Smooth muscle cell (in vitro differentiated cells): ENCODE measurements at regions not wholly inside any gene's neighbourhood (a gene's known extent, or its start where the extent isn't known, plus 50 kb on each side); places are given as distances from the start of the nearest gene placed in this dataset.

Source experiments
- DNase-seq: peaks from one replicate; lab custom pipeline; 2025; ENCODE audit not compliant: unreplicated experiment; lab: John Stamatoyannopoulos, UW
- H2AFZ ChIP-seq: fragments of 200-600 bp; sonication (generic); 2 replicates; pipeline ENCODE4 v1.6.0; 2016; ENCODE audit warnings: antibody characterized with exemption, low read depth, mild to moderate bottlenecking
- H3F3A ChIP-seq: fragments of 200-600 bp; sonication (generic); 2 replicates; pipeline ENCODE4 v1.6.0; 2017; ENCODE audit warnings: antibody characterized with exemption, low read depth
- H3K27ac ChIP-seq: fragments of 200-600 bp; sonication (generic); 2 replicates; pipeline ENCODE4 v1.5.1; 2016; ENCODE audit warnings: low read depth, mild to moderate bottlenecking
- H3K27me3 ChIP-seq: fragments of 200-600 bp; sonication (generic); 2 replicates; pipeline ENCODE4 v1.6.1; 2016; ENCODE audit warnings: low read depth, mild to moderate bottlenecking
- H3K36me3 ChIP-seq: fragments of 200-600 bp; sonication (generic); 2 replicates; pipeline ENCODE4 v1.5.1; 2016; ENCODE audit warnings: low read depth
- H3K4me1 ChIP-seq: fragments of 200-600 bp; sonication (generic); 2 replicates; pipeline ENCODE4 v1.5.1; 2016; ENCODE audit warnings: low read depth
- H3K4me2 ChIP-seq: fragments of 200-600 bp; sonication (generic); 2 replicates; pipeline ENCODE4 v1.6.0; 2016; ENCODE audit warnings: mild to moderate bottlenecking
- H3K4me3 ChIP-seq: fragments of 200-600 bp; sonication (generic); 2 replicates; pipeline ENCODE4 v1.5.1; 2016; ENCODE audit warnings: mild to moderate bottlenecking
- H3K79me2 ChIP-seq: fragments of 200-600 bp; sonication (generic); 2 replicates; pipeline ENCODE4 v1.6.0; 2016; ENCODE audit warnings: low read depth, mild to moderate bottlenecking
- H3K9ac ChIP-seq: fragments of 200-600 bp; sonication (generic); 2 replicates; pipeline ENCODE4 v1.6.0; 2016; ENCODE audit warnings: low read depth
- H3K9me3 ChIP-seq: fragments of 200-600 bp; sonication (generic); replicated peaks from 2 replicates; pipeline ENCODE4 v1.5.1; 2016; ENCODE audit warnings: low read depth
- H4K20me1 ChIP-seq: fragments of 200-600 bp; sonication (generic); 2 replicates; pipeline ENCODE4 v1.6.0; 2016; ENCODE audit warnings: low read depth
- WGBS: methylation state at CpG from one replicate; pipeline ENCODE4 v1.1.7; 2016; ENCODE audit warnings: low lambda C conversion rate; 5-methylcytosine and 5-hydroxymethylcytosine counted together
- TF ChIP-seq, protein P1 (sequence below): fragments of 200-600 bp; sonication (generic); IDR thresholded peaks from 2 replicates; pipeline ENCODE4 v1.5.1; 2017; ENCODE audit warnings: borderline replicate concordance, mild to moderate bottlenecking, antibody characterized with exemption; ENCODE audit not compliant: insufficient read depth, poor library complexity, severe bottlenecking

DNA sequence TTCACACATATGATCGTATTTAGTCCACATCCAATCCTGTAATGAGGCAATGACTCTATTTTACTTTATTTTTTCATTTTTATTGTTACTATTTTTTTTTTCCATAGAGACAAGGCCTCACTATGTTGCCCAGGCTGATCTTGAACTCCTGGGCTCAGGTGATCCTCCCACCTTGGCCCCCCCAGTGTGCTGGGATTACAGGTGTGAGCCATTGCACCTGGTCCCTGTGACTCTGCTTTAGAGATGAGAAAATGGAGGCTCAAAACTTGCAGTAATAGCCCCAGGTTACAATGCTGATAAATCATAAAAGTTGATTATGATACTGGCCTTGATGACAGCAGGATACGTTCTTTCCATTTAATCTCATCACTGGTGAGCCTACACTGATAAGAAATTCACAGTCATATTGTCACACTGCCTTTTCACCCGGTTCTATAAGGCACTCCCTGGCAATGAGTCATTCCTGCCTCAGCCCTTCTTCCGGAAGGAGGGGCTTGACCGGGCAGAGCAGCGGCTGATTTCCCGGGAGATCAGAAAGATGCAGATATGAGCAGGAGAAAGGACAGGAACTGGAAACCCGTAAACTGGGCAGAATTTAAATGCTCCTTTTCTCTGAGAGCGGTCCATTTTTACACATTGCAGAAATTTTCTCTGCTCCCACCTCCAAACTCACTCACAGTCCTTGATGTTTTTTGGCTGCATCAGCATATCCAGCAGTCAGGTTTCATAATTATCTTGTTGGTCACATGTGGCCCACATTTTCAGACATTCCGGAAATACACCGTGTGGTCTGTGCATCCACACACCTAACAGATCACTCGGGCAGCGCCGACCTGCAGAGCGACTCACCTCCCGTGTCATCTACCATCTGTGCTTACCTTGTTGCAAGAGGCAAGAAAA is 616.4 kb downstream of the EFNB2 start:
- Histone ChIP-seq H3K27me3 (no peaks in the 10 kb centered on the region), H3K27ac (peak overlapping the region; percentile 75), H3K79me2 (no peaks in the 10 kb centered on the region), H3K4me3 (peak overlapping the region; percentile 29), H3F3A (no peaks in the 10 kb centered on the region), H3K4me2 (peak overlapping the region; percentile 77), H3K4me1 (peaks cover 27% of the 10 kb centered on the region), H3K9me3 (no peaks in the 10 kb centered on the region), H3K36me3 (no peaks in the 10 kb centered on the region), H4K20me1 (no peaks in the 10 kb centered on the region), H2AFZ (peak overlapping the region; percentile 77), H3K9ac (no peak overlapping the region)
- WGBS: 28% methylated on average over 16 of the region's 16 CpGs
- no peak for DNase-seq
- TF ChIP-seq, protein P1, sequence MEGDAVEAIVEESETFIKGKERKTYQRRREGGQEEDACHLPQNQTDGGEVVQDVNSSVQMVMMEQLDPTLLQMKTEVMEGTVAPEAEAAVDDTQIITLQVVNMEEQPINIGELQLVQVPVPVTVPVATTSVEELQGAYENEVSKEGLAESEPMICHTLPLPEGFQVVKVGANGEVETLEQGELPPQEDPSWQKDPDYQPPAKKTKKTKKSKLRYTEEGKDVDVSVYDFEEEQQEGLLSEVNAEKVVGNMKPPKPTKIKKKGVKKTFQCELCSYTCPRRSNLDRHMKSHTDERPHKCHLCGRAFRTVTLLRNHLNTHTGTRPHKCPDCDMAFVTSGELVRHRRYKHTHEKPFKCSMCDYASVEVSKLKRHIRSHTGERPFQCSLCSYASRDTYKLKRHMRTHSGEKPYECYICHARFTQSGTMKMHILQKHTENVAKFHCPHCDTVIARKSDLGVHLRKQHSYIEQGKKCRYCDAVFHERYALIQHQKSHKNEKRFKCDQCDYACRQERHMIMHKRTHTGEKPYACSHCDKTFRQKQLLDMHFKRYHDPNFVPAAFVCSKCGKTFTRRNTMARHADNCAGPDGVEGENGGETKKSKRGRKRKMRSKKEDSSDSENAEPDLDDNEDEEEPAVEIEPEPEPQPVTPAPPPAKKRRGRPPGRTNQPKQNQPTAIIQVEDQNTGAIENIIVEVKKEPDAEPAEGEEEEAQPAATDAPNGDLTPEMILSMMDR: no peak

DNA sequence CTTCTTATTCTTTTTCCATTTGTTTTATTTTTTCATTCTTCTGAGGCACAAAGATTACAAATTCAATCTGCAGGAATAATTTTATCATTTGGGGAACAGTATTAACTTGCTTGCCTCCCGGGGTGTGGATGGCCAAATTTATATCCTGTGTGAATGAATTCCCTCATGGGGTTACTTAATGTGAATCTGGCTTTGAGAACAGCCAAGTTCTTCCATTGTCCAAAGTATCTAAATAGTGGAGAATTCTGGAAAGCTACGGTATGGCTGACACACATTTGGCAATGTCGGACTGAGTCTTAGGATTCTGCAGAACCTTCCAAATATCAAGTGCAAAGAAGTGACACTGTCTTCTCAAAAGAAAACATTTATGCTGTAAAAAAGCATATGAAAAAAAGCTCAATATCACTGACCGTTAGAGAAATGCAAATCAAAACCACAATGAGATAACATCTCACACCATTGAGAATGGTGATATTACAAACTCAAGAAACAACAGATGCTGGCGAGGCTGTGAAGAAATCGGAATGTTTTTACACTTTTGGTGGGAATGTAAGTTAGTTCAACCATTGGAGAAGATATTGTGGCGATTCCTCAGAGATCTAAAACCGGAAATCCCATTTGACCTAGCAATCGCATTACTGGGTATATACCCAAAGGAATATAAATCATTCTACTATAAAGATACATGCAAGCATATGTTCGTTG is 620.2 kb downstream of the EFNB2 start:
- Histone ChIP-seq H4K20me1 (no peaks in the 10 kb centered on the region), H3K9me3 (no peaks in the 10 kb centered on the region), H3K27me3 (no peaks in the 10 kb centered on the region), H3K27ac (peak overlapping the region; percentile 51), H3K9ac (peak overlapping the region; percentile 0), H3K4me2 (peak overlapping the region; percentile 71), H3K4me3 (no peak overlapping the region), H3K4me1 (peaks cover 19% of the 10 kb centered on the region), H3F3A (no peaks in the 10 kb centered on the region), H3K36me3 (no peaks in the 10 kb centered on the region), H2AFZ (no peak overlapping the region), H3K79me2 (no peaks in the 10 kb centered on the region)
- TF ChIP-seq, protein P1: no peak
- no peak for DNase-seq
- WGBS: 84% methylated on average over 10 of the region's 10 CpGs

DNA sequence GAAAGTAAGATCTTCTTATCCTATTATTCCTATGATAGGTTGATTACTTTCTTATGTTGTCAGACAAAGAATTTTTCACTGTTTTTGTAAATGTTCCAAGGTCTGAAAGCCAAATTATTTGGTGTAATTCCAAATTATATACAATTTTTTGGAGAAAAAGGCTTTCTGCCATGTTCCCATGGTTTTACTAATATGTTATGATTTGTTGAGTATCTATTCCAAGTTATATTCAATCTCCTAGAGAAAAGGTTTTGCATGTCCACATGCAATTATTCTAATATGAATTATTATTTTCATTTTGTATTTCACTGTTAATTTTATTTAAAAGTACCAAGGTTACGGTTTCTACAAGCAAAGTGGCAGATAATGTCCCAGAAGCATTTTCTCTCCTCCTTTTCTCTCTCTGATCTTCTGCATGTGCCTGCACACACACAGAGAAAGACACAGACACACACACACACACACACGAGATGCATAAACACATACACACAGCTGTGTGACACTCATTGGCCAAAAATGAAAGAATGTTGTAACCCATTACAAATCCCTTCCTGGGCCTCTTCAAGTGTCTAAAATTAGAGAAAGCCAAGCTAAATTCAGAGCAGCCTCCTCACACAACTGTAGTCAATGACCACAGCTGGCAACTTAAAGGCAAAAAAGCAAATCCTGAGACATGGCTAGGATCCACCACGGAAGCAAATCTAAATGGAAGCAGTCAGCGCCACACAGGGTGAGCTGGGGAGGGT is 621.0 kb downstream of the EFNB2 start:
- H3K4me2 ChIP-seq: peak overlapping the region; percentile 71
- no peaks in the 10 kb centered on the region for H3K9me3 ChIP-seq
- peak overlapping the region; percentile 45 for H2AFZ ChIP-seq
- TF ChIP-seq, protein P1: no peak
- H3F3A ChIP-seq: no peaks in the 10 kb centered on the region
- H3K27ac ChIP-seq: peak overlapping the region; percentile 51
- H3K9ac ChIP-seq: peak overlapping the region; percentile 0
- no peak overlapping the region for H3K4me3 ChIP-seq
- H4K20me1 ChIP-seq: no peaks in the 10 kb centered on the region
- H3K79me2 ChIP-seq: no peaks in the 10 kb centered on the region
- H3K4me1 ChIP-seq: peaks cover 11% of the 10 kb centered on the region
- no peak for DNase-seq
- WGBS: 34% methylated on average over 4 of the region's 4 CpGs
- no peaks in the 10 kb centered on the region for H3K27me3 ChIP-seq
- no peaks in the 10 kb centered on the region for H3K36me3 ChIP-seq
